Colonic mucosa (tissue), 4 donors: ENCODE measurements at regions not wholly inside any gene's neighbourhood (a gene's known extent, or its start where the extent isn't known, plus 50 kb on each side); places are given as distances from the start of the nearest gene placed in this dataset.

Experiments
- DNase-seq: peaks from one replicate; pipeline ENCODE4 v3.0.0-alpha.2; 2020
- H3K27ac ChIP-seq: fragments of 200-600 bp; one replicate; pipeline ENCODE4 v1.8.0; 2021
- H3K27me3 ChIP-seq: fragments of 200-600 bp; one replicate; pipeline ENCODE4 v1.8.0; 2021
- H3K36me3 ChIP-seq: fragments of 200-600 bp; one replicate; pipeline ENCODE4 v1.8.0; 2021
- H3K4me1 ChIP-seq: fragments of 200-600 bp; one replicate; pipeline ENCODE4 v1.8.0; 2021; ENCODE audit warnings: mild to moderate bottlenecking
- H3K4me3 ChIP-seq: fragments of 200-600 bp; one replicate; pipeline ENCODE4 v1.8.0; 2021
- H3K9ac ChIP-seq, 2 donors: one replicate each; pipeline ENCODE4 v1.7.0; 2013; ENCODE audit warnings: control low read depth in 2 of 2, low read depth in 2 of 2, low read length in 2 of 2
- H3K9me3 ChIP-seq: fragments of 200-600 bp; one replicate; pipeline ENCODE4 v1.8.0; 2021
- intact Hi-C: fragments of 100-400 bp; cut with DNase I; formaldehyde crosslinking; loops from one replicate; pipeline ENCODE4 v1.14.1; 2022
- TF ChIP-seq, protein P1 (sequence below): fragments of 200-600 bp; IDR thresholded peaks from one replicate; pipeline ENCODE4 v1.8.0; 2022; ENCODE audit warnings: antibody characterized with exemption, mild to moderate bottlenecking
- donor health status: healthy.
- donor health status: DM: no; HTN: no; CAD: no.
- donor health status: DM: no; HTN: no; CAD: no.

DNA sequence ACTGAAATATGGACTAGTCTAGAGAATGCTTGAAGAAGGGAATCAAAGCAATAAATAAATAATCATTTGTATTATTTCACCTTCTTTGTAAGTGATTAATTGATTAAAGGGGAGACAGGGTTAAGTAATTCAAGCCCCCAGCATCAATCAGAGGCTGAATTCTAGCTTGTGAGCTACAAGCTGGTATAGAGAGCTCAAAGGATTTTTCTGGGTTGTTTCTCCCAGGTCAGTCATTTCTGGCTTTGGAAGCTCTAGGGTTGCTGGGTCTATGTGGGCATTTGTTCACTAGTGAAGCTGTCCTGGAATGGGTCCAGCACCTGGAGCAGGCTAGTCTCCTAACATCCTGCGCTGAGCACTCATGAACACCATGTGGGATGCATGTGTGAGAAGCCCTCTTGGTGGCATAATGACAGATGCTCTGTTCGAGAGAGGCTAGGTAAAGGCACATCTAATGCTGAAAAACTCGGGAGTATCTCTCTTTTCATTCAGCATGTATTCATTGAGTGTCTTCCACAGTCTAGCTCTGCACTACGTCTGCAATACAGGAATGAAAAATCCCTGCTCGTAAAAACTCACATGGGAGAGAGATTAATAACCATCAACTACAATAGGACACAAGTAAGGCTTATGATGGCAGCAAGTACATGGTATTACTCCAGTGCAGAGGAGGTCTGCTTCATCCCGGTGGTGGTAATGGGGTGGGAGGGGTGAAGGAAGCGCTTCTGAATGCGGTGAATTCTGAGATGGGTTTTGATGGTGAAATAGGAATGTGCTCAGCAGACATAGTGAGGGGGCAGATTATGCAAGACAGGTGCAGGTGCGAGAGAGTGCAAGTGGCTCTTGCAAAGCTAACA lies 68.0 kb upstream of the NRP1 start:
- no peak for DNase-seq
- Histone ChIP-seq H3K9ac (no peak overlapping the region), H3K27ac (no peak overlapping the region), H3K4me3 (no peak overlapping the region), H3K36me3 (no peaks in the 10 kb centered on the region), H3K9me3 (no peaks in the 10 kb centered on the region), H3K27me3 (no peaks in the 10 kb centered on the region), H3K4me1 (no peaks in the 10 kb centered on the region)
- intact Hi-C loops: no loop called here
- TF ChIP-seq, protein P1, sequence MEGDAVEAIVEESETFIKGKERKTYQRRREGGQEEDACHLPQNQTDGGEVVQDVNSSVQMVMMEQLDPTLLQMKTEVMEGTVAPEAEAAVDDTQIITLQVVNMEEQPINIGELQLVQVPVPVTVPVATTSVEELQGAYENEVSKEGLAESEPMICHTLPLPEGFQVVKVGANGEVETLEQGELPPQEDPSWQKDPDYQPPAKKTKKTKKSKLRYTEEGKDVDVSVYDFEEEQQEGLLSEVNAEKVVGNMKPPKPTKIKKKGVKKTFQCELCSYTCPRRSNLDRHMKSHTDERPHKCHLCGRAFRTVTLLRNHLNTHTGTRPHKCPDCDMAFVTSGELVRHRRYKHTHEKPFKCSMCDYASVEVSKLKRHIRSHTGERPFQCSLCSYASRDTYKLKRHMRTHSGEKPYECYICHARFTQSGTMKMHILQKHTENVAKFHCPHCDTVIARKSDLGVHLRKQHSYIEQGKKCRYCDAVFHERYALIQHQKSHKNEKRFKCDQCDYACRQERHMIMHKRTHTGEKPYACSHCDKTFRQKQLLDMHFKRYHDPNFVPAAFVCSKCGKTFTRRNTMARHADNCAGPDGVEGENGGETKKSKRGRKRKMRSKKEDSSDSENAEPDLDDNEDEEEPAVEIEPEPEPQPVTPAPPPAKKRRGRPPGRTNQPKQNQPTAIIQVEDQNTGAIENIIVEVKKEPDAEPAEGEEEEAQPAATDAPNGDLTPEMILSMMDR: no peak

DNA sequence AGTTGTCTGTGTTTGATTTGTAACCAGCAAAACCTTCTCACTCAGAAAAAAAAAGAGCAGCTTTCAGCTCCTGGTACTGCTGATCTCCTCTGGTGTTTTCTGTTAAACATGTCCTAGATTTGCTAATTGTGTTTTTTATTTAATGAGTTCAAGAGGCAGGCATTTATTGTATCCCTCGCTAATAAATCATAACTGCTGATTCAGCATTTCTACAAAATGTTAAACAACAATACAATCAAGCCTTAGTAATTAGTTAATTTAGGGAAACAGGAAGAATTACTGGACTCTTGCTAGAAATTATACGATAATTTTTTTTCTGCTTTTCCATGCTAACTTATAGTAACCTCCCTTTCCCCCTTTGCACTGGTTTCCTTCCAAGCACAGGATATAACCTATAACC lies 66.8 kb upstream of the NRP1 start:
- Histone ChIP-seq H3K36me3 (no peaks in the 10 kb centered on the region), H3K27ac (no peak overlapping the region), H3K4me1 (no peaks in the 10 kb centered on the region), H3K9me3 (no peaks in the 10 kb centered on the region), H3K4me3 (no peak overlapping the region), H3K9ac (no peak overlapping the region), H3K27me3 (no peaks in the 10 kb centered on the region)
- DNase-seq: no peak
- TF ChIP-seq, protein P1: no peak
- intact Hi-C loops: no loop called here

DNA sequence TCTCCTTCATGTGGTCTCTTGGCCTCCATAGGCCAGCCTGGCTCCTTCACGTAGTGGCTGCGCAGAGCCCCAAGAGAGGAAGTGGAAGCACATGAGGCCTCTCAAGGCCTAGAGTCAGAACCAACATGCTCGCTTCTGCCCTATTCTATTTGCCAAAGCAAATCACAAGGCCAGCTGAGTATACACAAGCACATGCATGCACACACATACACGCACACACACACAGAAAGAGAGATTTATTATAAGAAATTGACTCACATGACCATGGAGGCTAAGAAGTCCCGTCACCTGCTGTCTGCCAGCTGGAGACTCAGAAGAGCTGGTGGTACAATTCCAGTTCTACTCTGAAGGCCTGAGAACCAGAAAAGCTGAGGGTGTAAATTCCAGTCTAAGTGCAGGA lies 64.3 kb upstream of the NRP1 start:
- intact Hi-C loops: no loop called here
- Histone ChIP-seq H3K9ac (no peak overlapping the region), H3K9me3 (no peaks in the 10 kb centered on the region), H3K27me3 (no peaks in the 10 kb centered on the region), H3K36me3 (no peaks in the 10 kb centered on the region), H3K27ac (no peak overlapping the region), H3K4me1 (no peaks in the 10 kb centered on the region), H3K4me3 (no peak overlapping the region)
- no peak for DNase-seq
- TF ChIP-seq, protein P1: no peak

DNA sequence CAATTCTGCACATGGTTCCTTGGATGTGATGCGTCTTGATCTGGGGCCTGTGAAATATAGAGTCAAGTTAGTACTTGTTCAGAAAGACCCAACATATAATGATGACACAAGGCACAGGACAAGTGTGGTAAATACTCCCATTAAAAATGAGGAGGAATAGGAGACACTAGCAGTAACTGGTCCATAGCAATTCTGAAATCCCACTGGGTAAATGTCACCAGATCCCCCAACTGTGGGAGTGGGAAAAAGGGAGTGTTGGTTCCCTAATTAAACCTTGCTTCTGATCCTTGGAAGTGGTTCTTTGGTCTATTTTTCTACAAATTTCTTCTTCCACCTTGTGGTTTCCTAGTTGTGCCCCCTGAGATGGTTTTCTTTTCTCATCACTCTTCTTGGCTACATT lies 62.5 kb upstream of the NRP1 start:
- no peaks in the 10 kb centered on the region for H3K4me1 ChIP-seq
- TF ChIP-seq, protein P1: no peak
- H3K27me3 ChIP-seq: no peaks in the 10 kb centered on the region
- H3K27ac ChIP-seq: no peak overlapping the region
- H3K4me3 ChIP-seq: no peak overlapping the region
- H3K9ac ChIP-seq: no peak overlapping the region
- intact Hi-C loops: no loop called here
- DNase-seq: no peak
- H3K36me3 ChIP-seq: no peaks in the 10 kb centered on the region
- no peaks in the 10 kb centered on the region for H3K9me3 ChIP-seq

DNA sequence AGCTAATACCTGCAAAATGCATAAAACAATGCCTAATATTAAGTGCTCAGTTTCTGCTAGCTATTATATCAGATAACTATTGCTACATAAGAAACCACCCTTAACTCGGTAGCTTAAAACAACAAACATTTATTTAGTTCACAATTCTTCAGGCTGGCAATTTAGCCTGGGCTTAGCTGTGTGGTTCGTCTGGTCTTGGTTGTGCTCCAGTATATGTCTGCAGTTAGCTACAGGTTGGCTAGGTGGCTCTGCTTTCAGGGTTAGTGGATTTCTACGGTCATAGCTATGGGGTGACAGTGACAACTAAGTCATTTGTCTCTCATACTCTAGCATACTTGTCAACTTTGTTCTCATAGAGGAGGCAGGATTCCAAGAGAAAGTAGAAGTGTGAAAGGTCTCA lies 61.8 kb upstream of the NRP1 start:
- no peaks in the 10 kb centered on the region for H3K36me3 ChIP-seq
- TF ChIP-seq, protein P1: no peak

More for the DNA sequence above, 61.8 kb upstream of the NRP1 start:
- intact Hi-C loops: no loop called here
- no peak overlapping the region for H3K9ac ChIP-seq
- H3K27ac ChIP-seq: no peak overlapping the region
- no peaks in the 10 kb centered on the region for H3K4me1 ChIP-seq
- H3K27me3 ChIP-seq: no peaks in the 10 kb centered on the region
- no peak overlapping the region for H3K4me3 ChIP-seq
- no peaks in the 10 kb centered on the region for H3K9me3 ChIP-seq
- DNase-seq: no peak
